SK-N-SH (cell line): ENCODE measurements at regions not wholly inside any gene's neighbourhood (a gene's known extent, or its start where the extent isn't known, plus 50 kb on each side); places are given as distances from the start of the nearest gene placed in this dataset.

Experiments used
- GABPA ChIP-seq: IDR thresholded peaks from 2 replicates; pipeline ENCODE4 v1.4.0; 2012; ENCODE audit warnings: low read depth, mild to moderate bottlenecking
- MAX ChIP-seq: IDR thresholded peaks from 2 replicates; pipeline ENCODE4 v1.4.0; 2012; ENCODE audit warnings: low read depth
- RFX5 ChIP-seq: IDR thresholded peaks from 2 replicates; pipeline ENCODE4 v1.6.1; 2012; ENCODE audit warnings: mild to moderate bottlenecking, improper control_type of control experiment, low read length
- TAF1 ChIP-seq: IDR thresholded peaks from 2 replicates; pipeline ENCODE4 v1.6.1; 2012; ENCODE audit warnings: low read depth, mild to moderate bottlenecking, low read length, moderate library complexity, borderline replicate concordance
- TCF12 ChIP-seq: IDR thresholded peaks from 2 replicates; pipeline ENCODE4 v1.4.0; 2012
- ZBTB33 ChIP-seq: IDR thresholded peaks from 2 replicates; pipeline ENCODE4 v1.4.0; 2012; ENCODE audit warnings: low read depth, borderline replicate concordance
- TF ChIP-seq, protein P1 (sequence below): fragments of 200-600 bp; sonication (generic); IDR thresholded peaks from 2 replicates; pipeline ENCODE4 v1.6.1; 2017; ENCODE audit warnings: antibody characterized with exemption, mild to moderate bottlenecking, moderate library complexity

DNA sequence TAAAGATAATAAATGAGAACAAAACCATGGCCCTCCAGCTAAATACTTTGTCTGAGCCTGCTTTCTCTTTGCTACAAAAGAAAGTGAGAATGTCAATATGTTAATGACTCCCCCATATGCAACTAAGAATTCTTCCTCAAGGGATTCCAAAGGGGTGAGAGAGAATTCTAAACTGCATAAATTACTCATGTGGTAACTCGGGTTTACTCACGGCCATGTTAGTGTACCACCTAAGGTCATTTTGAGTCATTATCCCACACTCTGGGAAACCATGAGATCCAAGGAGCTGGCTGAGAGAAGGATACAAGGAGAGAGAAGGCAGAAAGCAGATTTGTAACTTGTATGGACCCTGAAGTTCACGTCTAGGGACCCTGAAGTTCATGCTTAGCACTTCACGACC, 190.3 kb downstream of the DHX15 start:
- TF ChIP-seq ZBTB33, result no peak
- TF ChIP-seq, protein P1, sequence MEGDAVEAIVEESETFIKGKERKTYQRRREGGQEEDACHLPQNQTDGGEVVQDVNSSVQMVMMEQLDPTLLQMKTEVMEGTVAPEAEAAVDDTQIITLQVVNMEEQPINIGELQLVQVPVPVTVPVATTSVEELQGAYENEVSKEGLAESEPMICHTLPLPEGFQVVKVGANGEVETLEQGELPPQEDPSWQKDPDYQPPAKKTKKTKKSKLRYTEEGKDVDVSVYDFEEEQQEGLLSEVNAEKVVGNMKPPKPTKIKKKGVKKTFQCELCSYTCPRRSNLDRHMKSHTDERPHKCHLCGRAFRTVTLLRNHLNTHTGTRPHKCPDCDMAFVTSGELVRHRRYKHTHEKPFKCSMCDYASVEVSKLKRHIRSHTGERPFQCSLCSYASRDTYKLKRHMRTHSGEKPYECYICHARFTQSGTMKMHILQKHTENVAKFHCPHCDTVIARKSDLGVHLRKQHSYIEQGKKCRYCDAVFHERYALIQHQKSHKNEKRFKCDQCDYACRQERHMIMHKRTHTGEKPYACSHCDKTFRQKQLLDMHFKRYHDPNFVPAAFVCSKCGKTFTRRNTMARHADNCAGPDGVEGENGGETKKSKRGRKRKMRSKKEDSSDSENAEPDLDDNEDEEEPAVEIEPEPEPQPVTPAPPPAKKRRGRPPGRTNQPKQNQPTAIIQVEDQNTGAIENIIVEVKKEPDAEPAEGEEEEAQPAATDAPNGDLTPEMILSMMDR, result no peak
- no peak for TF ChIP-seq MAX
- TF ChIP-seq TCF12, result no peak
- TF ChIP-seq RFX5, result no peak
- TF ChIP-seq TAF1, result no peak
- TF ChIP-seq GABPA, result no peak
